ENCODE measurements at regions not wholly inside any gene's neighbourhood (a gene's known extent, or its start where the extent isn't known, plus 50 kb on each side); places are given as distances from the start of the nearest gene placed in this dataset.

- in situ Hi-C loops (cut with HindIII; ENCODE audit: extremely low pct_ligation_motif_present, low pct_unique_long_range_greater_than_20kb) = no loop called here
- TF ChIP-seq E2F5 (CRISPR knock-in tag; conservative IDR thresholded peaks at IDR 0.05) (no peak), NFE2L1 (CRISPR knock-in tag; IDR thresholded peaks at IDR 0.05; ENCODE audit: borderline replicate concordance) (no peak), ZNF563 (CRISPR knock-in tag; IDR thresholded peaks at IDR 0.05) (no peak), RNF2 (conservative IDR thresholded peaks at IDR 0.05; ENCODE audit: low read depth) (no peak), SPEN (CRISPR knock-in tag; IDR thresholded peaks at IDR 0.05; ENCODE audit: low read depth) (no peak), NPAS2 (CRISPR knock-in tag; IDR thresholded peaks at IDR 0.05; ENCODE audit: borderline replicate concordance) (no peak), ISL2 (CRISPR knock-in tag; IDR thresholded peaks at IDR 0.05) (no peak), TARDBP (CRISPR knock-in tag; IDR thresholded peaks at IDR 0.05) (no peak), CREBL2 (CRISPR knock-in tag; IDR thresholded peaks at IDR 0.05; ENCODE audit: borderline replicate concordance) (no peak), ATF2 (CRISPR knock-in tag; IDR thresholded peaks at IDR 0.05) (no peak), ZNF546 (CRISPR knock-in tag; conservative IDR thresholded peaks at IDR 0.05) (no peak), POLR2G (IDR thresholded peaks at IDR 0.05; ENCODE audit: low read depth, low read length) (no peak), RELA (CRISPR knock-in tag; IDR thresholded peaks at IDR 0.05) (no peak), ZNF773 (CRISPR knock-in tag; IDR thresholded peaks at IDR 0.05; ENCODE audit: borderline replicate concordance) (no peak), NFKBIZ (CRISPR knock-in tag; IDR thresholded peaks at IDR 0.05) (no peak), ZNF597 (CRISPR knock-in tag; IDR thresholded peaks at IDR 0.05) (no peak), TOPORS (CRISPR knock-in tag; IDR thresholded peaks at IDR 0.05) (no peak), NR0B2 (CRISPR knock-in tag; IDR thresholded peaks at IDR 0.05) (no peak)
- H3K9me3 ChIP-seq (ENCODE audit: low read length) = peaks cover 84% of the 10 kb centered on the region
- ATAC-seq (no peak), FAIRE-seq (no peak), DNase-seq (ENCODE audit: low spot score) (no peak)
- H3K27me3 ChIP-seq (ENCODE audit: control insufficient read depth in 1 of 2, insufficient read depth in 2 of 2, low read length in 2 of 2) = no peaks in the 10 kb centered on the region
- H2AFZ ChIP-seq (ENCODE audit: low read length) = no peak overlapping the region
- H3K4me2 ChIP-seq (ENCODE audit: low read depth, low read length) = no peak overlapping the region
- no TSS peak for BruUV-seq (replicated peaks)
- no peaks in the 10 kb centered on the region for H3K36me3 ChIP-seq (replicated peaks in 1 of 2; ENCODE audit: control insufficient read depth in 1 of 2, insufficient read depth in 2 of 2, low read length in 2 of 2)
- no peak overlapping the region for H3K4me3 ChIP-seq (replicated peaks in 1 of 3; ENCODE audit: insufficient read depth in 1 of 3, low read depth in 2 of 3, low read length in 3 of 3)
- ChIA-PET CTCF (ENCODE audit: low intra/inter-chr PET ratio, low total read pairs) (no interaction called here), POLR2A (no interaction called here)
- no peak overlapping the region for H3K9ac ChIP-seq (ENCODE audit: insufficient read depth, low read depth, low read length)
- 25% methylated on average over 9 of the region's 9 CpGs for WGBS (ENCODE audit: low lambda C conversion rate)
- H3K4me1 ChIP-seq (ENCODE audit: insufficient read depth, low read length) = peaks cover 7% of the 10 kb centered on the region
- H3K79me2 ChIP-seq (ENCODE audit: insufficient read depth, low read length) = no peaks in the 10 kb centered on the region
- intact Hi-C loops (cut with micrococcal nuclease; ENCODE audit: unreplicated experiment) = no loop called here
- no peak overlapping the region for H3K27ac ChIP-seq (ENCODE audit: extremely low read length, insufficient read depth, low read length)
- no peaks in the 10 kb centered on the region for H4K20me1 ChIP-seq (ENCODE audit: insufficient read depth, low read length)
Measured at GRCh38 chr19:32017176-32017953, 328.0 kb upstream of the ZNF507 start.

All from HepG2 (cell line).